IMR-90 (cell line): ENCODE measurements at regions not wholly inside any gene's neighbourhood (a gene's known extent, or its start where the extent isn't known, plus 50 kb on each side); places are given as distances from the start of the nearest gene placed in this dataset.

Source experiments
- BHLHE40 ChIP-seq: fragments of 150-350 bp; IDR thresholded peaks from 2 replicates; pipeline ENCODE4 v1.6.1; 2016; ENCODE audit warnings: mild to moderate bottlenecking, low read depth, low read length
- CEBPB ChIP-seq: IDR thresholded peaks from 2 replicates; pipeline ENCODE4 v1.6.1; 2012; ENCODE audit warnings: low read depth, low read length, improper control_type of control experiment
- CTCF ChIP-seq: conservative IDR thresholded peaks from 2 replicates; pipeline ENCODE4 v1.5.1; 2012; ENCODE audit warnings: mild to moderate bottlenecking, low read depth, low read length, improper control_type of control experiment
- FOS ChIP-seq: fragments of 150-350 bp; IDR thresholded peaks from 2 replicates; pipeline ENCODE4 v1.6.1; 2016; ENCODE audit warnings: low read depth, low read length
- POLR2A ChIP-seq: IDR thresholded peaks from 2 replicates; pipeline ENCODE4 v1.6.1; 2012; ENCODE audit warnings: mild to moderate bottlenecking, low read depth, low read length
- RAD21 ChIP-seq: IDR thresholded peaks from 2 replicates; pipeline ENCODE4 v1.6.1; 2012; ENCODE audit warnings: low read length, improper control_type of control experiment
- RCOR1 ChIP-seq: IDR thresholded peaks from 2 replicates; pipeline ENCODE4 v1.6.1; 2012; ENCODE audit warnings: mild to moderate bottlenecking, low read length, improper control_type of control experiment; ENCODE audit not compliant: insufficient replicate concordance

GRCh38 chr4:31051151-31051550, 331.0 kb downstream of the PCDH7 start:
- TF ChIP-seq BHLHE40 (no peak), CTCF (no peak), FOS (no peak), RAD21 (no peak), POLR2A (no peak), CEBPB (no peak), RCOR1 (no peak)
